ENCODE measurements at regions not wholly inside any gene's neighbourhood (a gene's known extent, or its start where the extent isn't known, plus 50 kb on each side); places are given as distances from the start of the nearest gene placed in this dataset.
"Not testable (repeated sequence)": the region's sequence is repeated elsewhere in the genome, so short reads cannot be mapped to it uniquely, and the experiment has no call there.

DNA sequence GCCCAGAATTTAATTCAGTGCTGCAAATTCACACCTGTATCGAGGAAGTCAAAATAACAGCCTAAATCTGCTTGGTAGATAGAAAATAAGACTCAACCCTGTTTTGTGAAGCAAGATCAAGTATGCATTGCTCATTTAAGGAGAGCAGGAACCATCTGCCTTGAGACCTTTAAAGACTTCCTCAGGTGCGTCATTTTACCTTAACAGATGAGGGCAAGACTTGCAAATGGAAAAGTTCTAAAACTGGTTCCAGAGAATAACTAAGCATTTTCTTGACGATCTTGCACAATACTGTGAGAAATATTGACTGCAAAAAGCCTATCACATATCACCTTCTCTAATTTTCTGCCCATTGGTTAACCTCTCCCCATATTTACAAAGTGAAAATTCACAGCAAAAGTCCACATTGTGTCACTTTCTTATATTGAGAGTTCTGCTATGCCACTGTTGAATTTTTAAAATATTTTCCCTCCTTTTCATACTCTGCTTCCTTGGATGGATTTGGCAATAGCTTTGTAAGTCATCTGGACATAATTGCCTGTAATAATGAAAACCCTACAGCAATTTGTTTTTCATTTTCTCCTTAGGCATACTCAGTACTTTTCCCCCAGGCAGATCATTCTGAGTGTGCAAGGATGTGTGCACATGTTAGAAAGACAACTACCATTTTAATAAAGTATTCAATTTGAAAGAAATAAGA, 234.2 kb downstream of the AASDHPPT start:
- H3K9me3 ChIP-seq (replicated peaks; ENCODE audit: control insufficient read depth, insufficient read depth, low read depth, low read length) = no peaks in the 10 kb centered on the region
- no peak overlapping the region for H2AFZ ChIP-seq (ENCODE audit: low read depth, low read length)
- ChIA-PET POLR2A (no interaction called here), CTCF (ENCODE audit: low intra/inter-chr PET ratio) (no interaction called here)
- ATAC-seq (no peak), DNase-seq (ENCODE audit: extremely low read depth in 1 of 4, low spot score in 3 of 4) (no peak), FAIRE-seq (no peak)
- H3K27ac ChIP-seq (ENCODE audit: extremely low read depth, low read depth, low read length) = no peak overlapping the region
- no peaks in the 10 kb centered on the region for H3K36me3 ChIP-seq (ENCODE audit: control insufficient read depth, insufficient read depth, low read length)
- no peaks in the 10 kb centered on the region for H4K20me1 ChIP-seq (replicated peaks; ENCODE audit: control insufficient read depth, insufficient read depth, low read length)
- no peaks in the 10 kb centered on the region for H3K79me2 ChIP-seq (ENCODE audit: control insufficient read depth, insufficient read depth, low read length)
- no peaks in the 10 kb centered on the region for H3K9me1 ChIP-seq (ENCODE audit: control insufficient read depth, insufficient read depth, low read length)
- no TSS peak for BruUV-seq (replicated peaks)
- H3K27me3 ChIP-seq (ENCODE audit: control insufficient read depth in 2 of 2, insufficient read depth in 2 of 2, low read length in 2 of 2) = no peaks in the 10 kb centered on the region
- in situ Hi-C loops (cut with MboI) = no loop called here
- H3K4me3 ChIP-seq = no peak overlapping the region
- 0% methylated on average over 3 of the region's 3 CpGs for WGBS (ENCODE audit: insufficient coverage, low coverage, missing lambda C conversion rate)
- no peak overlapping the region for H3K9ac ChIP-seq (ENCODE audit: insufficient read depth in 1 of 2, low read depth in 2 of 2, low read length in 2 of 2)
- no peaks in the 10 kb centered on the region for H3K4me1 ChIP-seq (replicated peaks in 1 of 2; ENCODE audit: control insufficient read depth in 2 of 2, insufficient read depth in 2 of 2, low read length in 2 of 2)
- intact Hi-C loops (cut with micrococcal nuclease) = no loop called here
- TF ChIP-seq RHOXF2B (CRISPR knock-in tag; conservative IDR thresholded peaks at IDR 0.05) (no peak), MTF1 (CRISPR knock-in tag; IDR thresholded peaks at IDR 0.05; ENCODE audit: borderline replicate concordance) (no peak), DIDO1 (tag; IDR thresholded peaks at IDR 0.05; ENCODE audit: low read depth) (no peak), KDM5B (IDR thresholded peaks at IDR 0.05; ENCODE audit: insufficient replicate concordance, low read depth, low read length) (no peak), BRF1 (IDR thresholded peaks at IDR 0.05; ENCODE audit: borderline replicate concordance, extremely low read depth, insufficient read length) (no peak), DDX20 (tag; IDR thresholded peaks at IDR 0.05; ENCODE audit: low read depth) (no peak)
- TF ChIP-seq, protein P1, sequence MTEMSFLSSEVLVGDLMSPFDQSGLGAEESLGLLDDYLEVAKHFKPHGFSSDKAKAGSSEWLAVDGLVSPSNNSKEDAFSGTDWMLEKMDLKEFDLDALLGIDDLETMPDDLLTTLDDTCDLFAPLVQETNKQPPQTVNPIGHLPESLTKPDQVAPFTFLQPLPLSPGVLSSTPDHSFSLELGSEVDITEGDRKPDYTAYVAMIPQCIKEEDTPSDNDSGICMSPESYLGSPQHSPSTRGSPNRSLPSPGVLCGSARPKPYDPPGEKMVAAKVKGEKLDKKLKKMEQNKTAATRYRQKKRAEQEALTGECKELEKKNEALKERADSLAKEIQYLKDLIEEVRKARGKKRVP (CRISPR knock-in tag; IDR thresholded peaks at IDR 0.05) = no peak
- TF ChIP-seq, protein P2, sequence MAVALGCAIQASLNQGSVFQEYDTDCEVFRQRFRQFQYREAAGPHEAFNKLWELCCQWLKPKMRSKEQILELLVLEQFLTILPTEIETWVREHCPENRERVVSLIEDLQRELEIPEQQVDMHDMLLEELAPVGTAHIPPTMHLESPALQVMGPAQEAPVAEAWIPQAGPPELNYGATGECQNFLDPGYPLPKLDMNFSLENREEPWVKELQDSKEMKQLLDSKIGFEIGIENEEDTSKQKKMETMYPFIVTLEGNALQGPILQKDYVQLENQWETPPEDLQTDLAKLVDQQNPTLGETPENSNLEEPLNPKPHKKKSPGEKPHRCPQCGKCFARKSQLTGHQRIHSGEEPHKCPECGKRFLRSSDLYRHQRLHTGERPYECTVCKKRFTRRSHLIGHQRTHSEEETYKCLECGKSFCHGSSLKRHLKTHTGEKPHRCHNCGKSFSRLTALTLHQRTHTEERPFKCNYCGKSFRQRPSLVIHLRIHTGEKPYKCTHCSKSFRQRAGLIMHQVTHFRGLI (CRISPR knock-in tag; IDR thresholded peaks at IDR 0.05) = no peak
- H3K4me2 ChIP-seq (ENCODE audit: insufficient read depth, low read length) = no peak overlapping the region

DNA sequence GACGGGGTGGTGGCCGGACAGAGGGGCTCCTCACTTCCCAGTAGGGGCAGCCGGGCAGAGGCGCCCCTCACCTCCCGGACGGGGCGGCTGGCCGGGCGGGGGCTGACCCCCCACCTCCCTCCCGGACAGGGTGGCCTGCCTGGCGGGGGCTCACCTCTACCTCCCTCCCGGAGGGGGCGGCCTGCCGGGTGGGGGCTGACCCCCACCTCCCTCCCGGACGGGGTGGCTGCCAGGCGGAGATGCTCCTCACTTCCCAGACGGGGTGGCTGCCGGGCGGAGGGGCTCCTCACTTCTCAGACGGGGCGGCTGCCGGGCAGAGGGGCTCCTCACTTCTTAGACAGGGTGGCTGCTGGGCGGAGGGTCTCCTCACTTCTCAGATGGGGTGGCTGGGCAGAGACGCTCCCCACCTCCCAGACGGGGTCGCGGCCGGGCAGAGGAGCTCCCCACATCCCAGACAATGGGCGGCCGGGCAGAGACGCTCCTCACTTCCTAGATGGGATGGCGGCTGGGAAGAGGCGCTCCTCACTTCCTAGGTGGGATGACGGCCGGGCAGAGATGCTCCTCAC, 239.8 kb downstream of the AASDHPPT start:
- H3K9ac ChIP-seq (ENCODE audit: insufficient read depth in 1 of 2, low read depth in 2 of 2, low read length in 2 of 2); intact Hi-C loops (cut with micrococcal nuclease); H3K27me3 ChIP-seq (ENCODE audit: control insufficient read depth in 2 of 2, insufficient read depth in 2 of 2, low read length in 2 of 2); H3K4me2 ChIP-seq (ENCODE audit: insufficient read depth, low read length); H3K27ac ChIP-seq (ENCODE audit: extremely low read depth, low read depth, low read length); H3K9me3 ChIP-seq (replicated peaks; ENCODE audit: control insufficient read depth, insufficient read depth, low read depth, low read length); H3K79me2 ChIP-seq (ENCODE audit: control insufficient read depth, insufficient read depth, low read length); ATAC-seq; H3K4me3 ChIP-seq; POLR2A ChIA-PET; CTCF ChIA-PET (ENCODE audit: low intra/inter-chr PET ratio); H3K36me3 ChIP-seq (ENCODE audit: control insufficient read depth, insufficient read depth, low read length); DNase-seq (ENCODE audit: extremely low read depth in 1 of 4, low spot score in 3 of 4); H2AFZ ChIP-seq (ENCODE audit: low read depth, low read length); H3K9me1 ChIP-seq (ENCODE audit: control insufficient read depth, insufficient read depth, low read length); H4K20me1 ChIP-seq (replicated peaks; ENCODE audit: control insufficient read depth, insufficient read depth, low read length); FAIRE-seq; BruUV-seq (replicated peaks); in situ Hi-C loops (cut with MboI); H3K4me1 ChIP-seq (replicated peaks in 1 of 2; ENCODE audit: control insufficient read depth in 2 of 2, insufficient read depth in 2 of 2, low read length in 2 of 2): not testable (repeated sequence)
- WGBS (ENCODE audit: insufficient coverage, low coverage, missing lambda C conversion rate) = 0% methylated on average over 10 of the region's 36 CpGs

Data from K562 (cell line).